CD8-positive, alpha-beta memory T cell (primary cell): ENCODE measurements at regions not wholly inside any gene's neighbourhood (a gene's known extent, or its start where the extent isn't known, plus 50 kb on each side); places are given as distances from the start of the nearest gene placed in this dataset.

ENCODE experiments used
- CTCF ChIA-PET: fragments of 350-600 bp; sonication (Branson Sonifier 250); formaldehyde crosslinking; loops from one replicate; lab custom pipeline; 2021; ENCODE audit warnings: antibody characterized with exemption; lab: Charles Lee
- POLR2A ChIA-PET: fragments of 350-600 bp; sonication (Branson Sonifier 250); formaldehyde crosslinking; loops from one replicate; lab custom pipeline; 2021; ENCODE audit warnings: antibody characterized with exemption; lab: Charles Lee
- DNase-seq, 5 donors: peaks; one replicate each; pipeline versions ENCODE4 v3.0.0 to v3.0.0-alpha.2; 2020 to 2022; ENCODE audit warnings: mixed read lengths in 1 of 5
- H3K27ac ChIP-seq: one replicate; pipeline ENCODE4 v1.7.0; 2013; ENCODE audit warnings: low read depth, mild to moderate bottlenecking, low read length, moderate library complexity
- H3K27me3 ChIP-seq: 2 replicates; pipeline ENCODE4 v1.7.0; 2013; ENCODE audit warnings: low read length, mild to moderate bottlenecking; ENCODE audit not compliant: insufficient read depth, poor library complexity, severe bottlenecking
- H3K36me3 ChIP-seq: 2 replicates; pipeline ENCODE4 v1.7.0; 2013; ENCODE audit warnings: mild to moderate bottlenecking, low read length, moderate library complexity; ENCODE audit not compliant: insufficient read depth
- H3K4me1 ChIP-seq: 2 replicates; pipeline ENCODE4 v1.7.0; 2013; ENCODE audit warnings: mild to moderate bottlenecking, low read length, moderate library complexity; ENCODE audit not compliant: insufficient read depth
- H3K4me3 ChIP-seq: 2 replicates; pipeline ENCODE4 v1.7.0; 2013; ENCODE audit warnings: mild to moderate bottlenecking, low read length
- H3K9me3 ChIP-seq: 2 replicates; pipeline ENCODE4 v1.7.0; 2013; ENCODE audit warnings: mild to moderate bottlenecking, low read length
- H3K27ac Mint-ChIP-seq, 8 donors: one replicate each; pipeline ENCODE4 v1.8.0; 2020 to 2021; ENCODE audit warnings: mixed read lengths in 8 of 8, mild to moderate bottlenecking in 6 of 8, inconsistent platforms in 3 of 8, moderate library complexity in 3 of 8
- H3K27me3 Mint-ChIP-seq, 2 donors: one replicate each; pipeline ENCODE4 v1.8.0; 2020 to 2021; ENCODE audit warnings: mixed read lengths in 2 of 2, mild to moderate bottlenecking in 1 of 2, moderate library complexity in 1 of 2
- H3K36me3 Mint-ChIP-seq, 3 donors: one replicate each; pipeline ENCODE4 v1.8.0; 2020 to 2021; ENCODE audit warnings: mixed read lengths in 3 of 3, inconsistent platforms in 1 of 3, mild to moderate bottlenecking in 1 of 3
- H3K4me1 Mint-ChIP-seq, 3 donors: one replicate each; pipeline ENCODE4 v1.8.0; 2020 to 2021; ENCODE audit warnings: mixed read lengths in 3 of 3, inconsistent platforms in 1 of 3, mild to moderate bottlenecking in 1 of 3
- H3K4me3 Mint-ChIP-seq, 7 donors: one replicate each; pipeline ENCODE4 v1.8.0; 2020 to 2021; ENCODE audit warnings: mixed read lengths in 7 of 7, mild to moderate bottlenecking in 6 of 7, moderate library complexity in 4 of 7, inconsistent platforms in 2 of 7
- H3K9me3 Mint-ChIP-seq, 5 donors: one replicate each; pipeline ENCODE4 v1.8.0; 2020 to 2022; ENCODE audit warnings: mixed read lengths in 5 of 5, mild to moderate bottlenecking in 3 of 5, moderate library complexity in 2 of 5, inconsistent platforms in 1 of 5

- Histone ChIP-seq H3K36me3 (no peaks in the 10 kb centered on the region), H3K27me3 (no peaks in the 10 kb centered on the region), H3K4me3 (no peak overlapping the region), H3K9me3 (no peaks in the 10 kb centered on the region), H3K27ac (no peak overlapping the region), H3K4me1 (no peaks in the 10 kb centered on the region)
- ChIA-PET POLR2A (no interaction called here), CTCF (no interaction called here)
- Mint-ChIP-seq H3K4me1 (peaks cover 0 to 4% (median 0%) of the 10 kb centered on the region in 3 donors), H3K4me3 (no peak overlapping the region), H3K9me3 (no peaks in the 10 kb centered on the region), H3K27ac (no peak overlapping the region), H3K36me3 (no peaks in the 10 kb centered on the region), H3K27me3 (peaks cover 7 to 8% of the 10 kb centered on the region in 2 donors)
- no peak for DNase-seq
Observed at GRCh38 chr18:77763530-77764145, 514.0 kb downstream of the GALR1 start.

- H3K36me3 ChIP-seq = no peaks in the 10 kb centered on the region
- H3K27ac Mint-ChIP-seq = no peak overlapping the region
- H3K36me3 Mint-ChIP-seq = no peaks in the 10 kb centered on the region
- H3K27me3 ChIP-seq = no peaks in the 10 kb centered on the region
- no peaks in the 10 kb centered on the region for H3K4me1 ChIP-seq
- H3K4me3 Mint-ChIP-seq = no peak overlapping the region
- no peak overlapping the region for H3K4me3 ChIP-seq
- peaks cover 0 to 4% (median 0%) of the 10 kb centered on the region in 3 donors for H3K4me1 Mint-ChIP-seq
- no peak overlapping the region for H3K27ac ChIP-seq
- no peaks in the 10 kb centered on the region for H3K9me3 Mint-ChIP-seq
- H3K9me3 ChIP-seq = no peaks in the 10 kb centered on the region
- ChIA-PET POLR2A (no interaction called here), CTCF (no interaction called here)
- peaks cover 7 to 9% of the 10 kb centered on the region in 2 donors for H3K27me3 Mint-ChIP-seq
- no peak for DNase-seq
Observed at GRCh38 chr18:77765468-77765867, 515.8 kb downstream of the GALR1 start.

- H3K36me3 ChIP-seq = no peaks in the 10 kb centered on the region
- no peak overlapping the region for H3K27ac Mint-ChIP-seq
- H3K9me3 ChIP-seq = no peaks in the 10 kb centered on the region
- H3K4me3 Mint-ChIP-seq = no peak overlapping the region
- no peak for DNase-seq
- H3K9me3 Mint-ChIP-seq = no peaks in the 10 kb centered on the region
- H3K4me3 ChIP-seq = no peak overlapping the region
- H3K4me1 ChIP-seq = no peaks in the 10 kb centered on the region
- no peak overlapping the region for H3K27ac ChIP-seq
- no peaks in the 10 kb centered on the region for H3K27me3 ChIP-seq
- H3K27me3 Mint-ChIP-seq = peaks cover 7 to 10% of the 10 kb centered on the region in 2 donors
- POLR2A ChIA-PET = no interaction called here
- peaks cover 0 to 4% (median 0%) of the 10 kb centered on the region in 3 donors for H3K4me1 Mint-ChIP-seq
- H3K36me3 Mint-ChIP-seq = no peaks in the 10 kb centered on the region
- CTCF ChIA-PET = no interaction called here
Observed at GRCh38 chr18:77766421-77766820, 516.8 kb downstream of the GALR1 start.

- H3K27ac Mint-ChIP-seq = no peak overlapping the region
- no peaks in the 10 kb centered on the region for H3K36me3 Mint-ChIP-seq
- peaks cover 3 to 4% of the 10 kb centered on the region in 2 donors for H3K27me3 Mint-ChIP-seq
- H3K4me1 Mint-ChIP-seq = no peaks in the 10 kb centered on the region
- H3K9me3 ChIP-seq = no peaks in the 10 kb centered on the region
- POLR2A ChIA-PET = no interaction called here
- H3K27ac ChIP-seq = no peak overlapping the region
- peaks cover 0 to 2% (median 0%) of the 10 kb centered on the region in 5 donors for H3K9me3 Mint-ChIP-seq
- no peak overlapping the region for H3K4me3 ChIP-seq
- no peak for DNase-seq
- H3K4me3 Mint-ChIP-seq = no peak overlapping the region
- no peaks in the 10 kb centered on the region for H3K27me3 ChIP-seq
- no peaks in the 10 kb centered on the region for H3K36me3 ChIP-seq
- H3K4me1 ChIP-seq = no peaks in the 10 kb centered on the region
- CTCF ChIA-PET = no interaction called here
Observed at GRCh38 chr18:77772177-77772576, 522.5 kb downstream of the GALR1 start.

GRCh38 chr18:77776104-77776503 is 526.5 kb downstream of the GALR1 start:
- H3K4me3 Mint-ChIP-seq = no peak overlapping the region
- H3K27ac Mint-ChIP-seq = no peak overlapping the region
- H3K4me1 Mint-ChIP-seq = no peaks in the 10 kb centered on the region
- no peaks in the 10 kb centered on the region for H3K36me3 ChIP-seq
- DNase-seq = no peak
- H3K9me3 ChIP-seq = no peaks in the 10 kb centered on the region
- H3K9me3 Mint-ChIP-seq = peaks cover 0 to 2% (median 0%) of the 10 kb centered on the region in 5 donors
- H3K4me1 ChIP-seq = no peaks in the 10 kb centered on the region
- H3K27ac ChIP-seq = no peak overlapping the region
- no peak overlapping the region for H3K4me3 ChIP-seq
- ChIA-PET POLR2A (no interaction called here), CTCF (no interaction called here)
- H3K36me3 Mint-ChIP-seq = no peaks in the 10 kb centered on the region
- no peaks in the 10 kb centered on the region for H3K27me3 ChIP-seq
- peaks cover 0 to 3% of the 10 kb centered on the region in 2 donors for H3K27me3 Mint-ChIP-seq

- DNase-seq = no peak
- Histone ChIP-seq H3K27me3 (no peaks in the 10 kb centered on the region), H3K27ac (no peak overlapping the region), H3K9me3 (no peaks in the 10 kb centered on the region), H3K4me1 (no peaks in the 10 kb centered on the region), H3K4me3 (no peak overlapping the region), H3K36me3 (no peaks in the 10 kb centered on the region)
- Mint-ChIP-seq H3K27ac (no peak overlapping the region), H3K27me3 (no peaks in the 10 kb centered on the region), H3K9me3 (peaks cover 0 to 2% (median 0%) of the 10 kb centered on the region in 5 donors), H3K36me3 (no peaks in the 10 kb centered on the region), H3K4me3 (no peak overlapping the region), H3K4me1 (no peaks in the 10 kb centered on the region)
- ChIA-PET CTCF (no interaction called here), POLR2A (no interaction called here)
Observed at GRCh38 chr18:77777163-77777562, 527.5 kb downstream of the GALR1 start.

GRCh38 chr18:77784759-77785379 is 535.2 kb downstream of the GALR1 start:
- Histone ChIP-seq H3K27ac (no peak overlapping the region), H3K36me3 (no peaks in the 10 kb centered on the region), H3K4me1 (no peaks in the 10 kb centered on the region), H3K4me3 (no peak overlapping the region), H3K9me3 (no peaks in the 10 kb centered on the region), H3K27me3 (no peaks in the 10 kb centered on the region)
- ChIA-PET POLR2A (no interaction called here), CTCF (no interaction called here)
- peaks cover 0 to 4% of the 10 kb centered on the region in 2 donors for H3K27me3 Mint-ChIP-seq
- H3K9me3 Mint-ChIP-seq = peaks cover 0 to 3% (median 0%) of the 10 kb centered on the region in 5 donors
- H3K27ac Mint-ChIP-seq = no peak overlapping the region
- H3K36me3 Mint-ChIP-seq = no peaks in the 10 kb centered on the region
- H3K4me1 Mint-ChIP-seq = no peaks in the 10 kb centered on the region
- no peak for DNase-seq
- no peak overlapping the region for H3K4me3 Mint-ChIP-seq

- peaks cover 0 to 3% (median 0%) of the 10 kb centered on the region in 5 donors for H3K9me3 Mint-ChIP-seq
- Histone ChIP-seq H3K9me3 (no peaks in the 10 kb centered on the region), H3K4me3 (no peak overlapping the region), H3K27me3 (no peaks in the 10 kb centered on the region), H3K4me1 (no peaks in the 10 kb centered on the region), H3K27ac (no peak overlapping the region), H3K36me3 (no peaks in the 10 kb centered on the region)
- H3K27ac Mint-ChIP-seq = no peak overlapping the region
- H3K36me3 Mint-ChIP-seq = no peaks in the 10 kb centered on the region
- no peak for DNase-seq
- ChIA-PET CTCF (no interaction called here), POLR2A (no interaction called here)
- peaks cover 1 to 4% of the 10 kb centered on the region in 2 donors for H3K27me3 Mint-ChIP-seq
- H3K4me3 Mint-ChIP-seq = no peak overlapping the region
- H3K4me1 Mint-ChIP-seq = no peaks in the 10 kb centered on the region
Observed at GRCh38 chr18:77785415-77785975, 535.8 kb downstream of the GALR1 start.
